ENCODE measurements at regions not wholly inside any gene's neighbourhood (a gene's known extent, or its start where the extent isn't known, plus 50 kb on each side); places are given as distances from the start of the nearest gene placed in this dataset.
"Not testable (repeated sequence)": the region's sequence is repeated elsewhere in the genome, so short reads cannot be mapped to it uniquely, and the experiment has no call there.

GRCh38 chr1:196160066-196160795, 448.0 kb downstream of the KCNT2 start:
- no peak for DNase-seq (ENCODE audit: low read depth, low spot score)

DNA sequence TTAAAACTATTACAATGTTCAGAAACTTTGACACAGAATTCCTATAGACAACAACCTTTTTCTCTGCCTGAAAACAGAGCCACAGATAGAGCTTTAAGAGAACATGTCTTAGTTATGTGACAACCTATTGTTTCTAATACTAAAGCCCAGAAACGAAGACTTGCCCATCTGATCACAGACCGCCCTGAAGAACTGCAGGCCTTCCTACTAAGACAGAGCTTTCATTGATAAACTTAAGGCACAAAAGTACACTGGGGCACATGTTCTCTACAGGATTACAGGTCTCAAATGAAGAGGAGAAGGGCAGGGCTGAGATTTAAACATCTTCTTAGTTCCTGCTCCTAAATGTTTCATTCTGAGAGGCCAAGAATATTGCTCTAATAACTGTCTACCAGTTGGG, 452.7 kb downstream of the KCNT2 start:
- no peak for DNase-seq (ENCODE audit: low read depth, low spot score)

GRCh38 chr1:196152975-196153374, 455.3 kb downstream of the KCNT2 start:
- no peak for DNase-seq (ENCODE audit: low read depth, low spot score)

DNA sequence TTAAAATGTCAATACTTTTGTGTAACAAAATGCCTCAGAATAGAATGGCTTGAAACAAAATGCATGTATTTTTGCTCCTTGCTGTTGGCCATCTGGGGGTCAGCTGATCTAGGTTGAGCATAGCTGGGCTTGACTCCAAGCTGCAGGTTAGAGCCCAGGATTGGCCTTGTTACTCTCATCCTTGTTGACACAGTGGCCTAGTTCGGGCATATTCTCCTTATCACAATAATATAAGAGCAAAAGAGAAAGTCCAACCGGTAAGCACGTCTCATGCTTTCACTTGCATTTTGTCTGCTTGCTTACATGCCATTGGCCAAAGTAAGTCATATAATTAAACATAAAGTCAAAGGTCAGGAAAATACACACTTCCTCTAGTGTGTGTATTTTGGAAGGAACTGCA, 456.2 kb downstream of the KCNT2 start:
- no peak for DNase-seq (ENCODE audit: low read depth, low spot score)

GRCh38 chr1:196148367-196148970, 459.8 kb downstream of the KCNT2 start:
- DNase-seq (ENCODE audit: low read depth, low spot score): peak; percentile 0

DNA sequence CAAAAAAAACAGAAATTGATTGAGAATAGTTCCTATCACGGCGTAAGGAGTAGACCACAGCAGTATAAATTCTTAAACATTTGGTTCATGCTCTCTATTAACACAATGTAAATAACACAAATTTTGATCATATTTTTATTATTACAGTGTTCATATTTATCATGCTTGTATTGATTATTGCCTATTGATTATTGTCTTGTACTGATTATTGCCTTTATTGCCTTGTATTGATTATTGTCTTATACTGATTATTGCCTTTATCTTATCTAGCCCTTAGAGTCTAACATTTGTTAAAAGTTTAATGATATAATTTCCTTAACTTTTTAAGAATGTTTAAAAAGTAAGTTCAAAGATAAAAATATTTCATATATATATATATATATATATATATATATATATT, 460.7 kb downstream of the KCNT2 start:
- no peak for DNase-seq (ENCODE audit: low read depth, low spot score)

DNA sequence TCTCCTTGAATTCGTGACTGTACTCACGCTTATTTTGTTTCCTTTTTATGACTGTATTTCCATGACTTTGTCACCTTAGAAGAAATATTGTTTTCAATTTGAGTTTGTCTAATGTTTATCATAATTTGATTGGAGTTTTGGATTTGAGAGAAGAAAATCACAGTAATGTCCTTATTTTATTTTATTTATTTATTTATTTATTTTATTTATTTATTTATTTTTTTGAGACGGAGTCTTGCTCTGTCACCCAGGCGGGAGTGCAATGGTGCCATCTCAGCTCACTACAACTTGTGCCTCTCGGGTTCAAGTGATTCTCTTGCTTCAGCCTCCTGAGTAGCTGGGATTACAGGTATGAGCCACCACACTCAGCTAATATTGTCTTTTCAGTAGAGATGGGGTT, 463.1 kb downstream of the KCNT2 start:
- not testable (repeated sequence) for DNase-seq (ENCODE audit: low read depth, low spot score)

- DNase-seq (ENCODE audit: low read depth, low spot score): no peak
These were observed 463.7 kb downstream of the KCNT2 start for GRCh38 chr1:196144588-196144987.

DNA sequence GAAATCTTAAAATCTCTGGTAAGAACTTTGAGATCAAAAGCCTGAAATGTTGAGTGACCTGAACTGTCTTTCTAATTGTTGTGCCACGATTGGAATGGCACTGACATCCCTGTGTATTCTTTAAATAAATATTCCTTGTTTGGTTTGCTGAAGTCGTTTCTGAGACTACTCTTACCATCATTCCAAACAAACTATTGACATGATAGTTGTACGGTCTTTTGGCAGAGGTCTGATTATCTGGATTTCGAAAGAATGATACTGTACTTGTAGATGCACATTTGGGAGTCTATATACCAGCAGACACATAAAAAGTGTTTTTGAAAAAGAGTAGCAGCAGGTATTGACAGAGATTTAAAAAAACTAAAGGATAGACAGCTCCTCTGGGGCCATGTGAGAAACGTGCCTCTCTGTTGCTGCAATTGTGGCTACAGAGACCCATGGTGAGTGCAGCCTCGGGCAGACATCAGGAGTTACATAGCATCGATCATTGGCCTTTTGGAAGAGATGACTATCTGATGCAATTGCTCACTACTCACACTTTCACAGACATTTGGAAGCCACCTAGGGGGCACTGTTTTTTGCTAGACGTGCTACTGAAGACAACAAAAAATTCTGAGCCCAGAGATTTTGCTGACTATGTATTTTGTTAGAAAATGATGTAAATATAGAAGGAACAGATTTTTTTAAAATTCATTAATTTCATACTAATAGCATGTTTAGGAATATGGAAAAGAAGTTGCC, 464.5 kb downstream of the KCNT2 start:
- DNase-seq (ENCODE audit: low read depth, low spot score): no peak

DNA sequence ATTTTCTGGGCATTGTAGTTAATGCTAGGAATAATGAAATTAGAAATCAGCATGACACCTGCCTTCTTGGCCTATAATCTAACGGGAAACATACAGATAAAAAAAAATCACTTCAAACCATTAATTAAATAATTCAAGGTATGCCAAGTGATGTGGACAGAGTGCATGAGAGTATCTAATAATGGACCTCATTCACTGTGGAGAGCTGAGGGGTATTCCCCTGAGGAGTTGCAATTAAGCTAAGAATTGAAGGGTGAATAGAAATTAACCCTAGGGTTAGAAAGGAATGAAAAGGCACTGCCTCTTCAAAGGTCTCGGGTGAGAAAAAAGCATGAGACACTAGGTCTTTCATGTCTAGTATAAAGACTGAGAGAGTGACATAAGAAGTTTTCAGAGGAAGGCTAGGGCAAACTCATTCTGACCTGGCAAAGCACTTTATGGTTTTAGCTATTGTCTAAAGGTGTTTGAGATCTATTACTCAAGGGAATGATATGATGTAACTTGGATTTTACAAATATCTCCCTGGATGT, 466.1 kb downstream of the KCNT2 start:
- DNase-seq (ENCODE audit: low read depth, low spot score): no peak

- DNase-seq (ENCODE audit: low read depth, low spot score): no peak
These were observed 471.8 kb downstream of the KCNT2 start for GRCh38 chr1:196136396-196136795.

DNA sequence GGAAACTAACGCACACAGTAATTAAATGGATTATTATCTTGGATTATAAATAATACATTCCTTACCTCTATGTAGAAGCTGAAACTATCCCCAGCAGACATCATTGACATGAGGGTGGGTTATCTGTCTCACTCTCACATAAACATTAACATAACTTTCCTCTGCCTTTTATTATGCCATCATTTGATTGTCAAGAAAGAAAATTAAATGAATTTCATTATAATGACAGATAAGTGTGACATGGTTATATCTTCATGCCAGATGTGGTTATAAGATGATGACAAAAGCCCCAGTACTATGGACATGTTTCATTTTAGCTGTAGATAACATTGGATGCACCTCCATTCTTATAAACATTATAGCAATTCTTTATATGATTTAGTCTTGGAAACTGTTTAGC, 476.5 kb downstream of the KCNT2 start:
- no peak for DNase-seq (ENCODE audit: low read depth, low spot score)

DNA sequence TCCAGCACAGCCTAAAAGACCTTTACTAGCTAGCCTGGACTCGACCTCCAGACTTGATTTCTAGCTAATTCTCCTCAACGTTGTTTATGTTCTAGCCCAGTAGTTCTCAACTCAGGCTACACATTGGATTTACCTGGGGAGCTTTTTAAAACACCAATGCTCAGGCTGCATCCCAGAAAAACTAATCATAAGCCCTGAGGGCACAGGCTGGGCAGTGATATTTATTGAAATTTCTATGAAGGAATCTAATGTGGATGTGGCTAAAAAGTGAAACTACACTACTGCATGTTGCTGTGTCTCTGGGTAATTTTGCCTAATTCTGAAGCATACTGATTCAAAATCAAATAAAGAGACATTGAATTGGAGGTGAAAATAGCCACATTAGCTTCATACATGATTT, 479.4 kb downstream of the KCNT2 start:
- DNase-seq (ENCODE audit: low read depth, low spot score): no peak

GRCh38 chr1:196121181-196121580, 487.1 kb downstream of the KCNT2 start:
- DNase-seq (ENCODE audit: low read depth, low spot score): no peak

DNA sequence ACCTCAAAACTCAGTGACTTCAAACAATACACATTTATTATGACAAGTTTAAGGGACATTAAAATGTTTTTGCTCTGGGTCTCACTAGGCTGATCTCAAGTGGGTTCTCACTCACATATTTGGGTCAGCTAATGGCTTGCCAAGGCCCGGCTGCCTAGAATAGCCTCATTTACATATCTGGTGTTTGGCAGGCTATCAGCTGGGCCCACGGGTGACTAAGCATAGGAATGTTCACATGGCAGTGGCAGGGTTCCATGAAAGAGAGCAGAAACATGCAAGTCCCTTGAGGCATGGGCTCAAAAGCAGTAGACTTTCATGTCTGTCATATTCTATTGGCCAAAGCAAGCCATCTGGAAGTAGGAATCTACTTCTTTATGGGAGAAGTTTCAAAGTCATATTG, 492.6 kb downstream of the KCNT2 start:
- DNase-seq (ENCODE audit: low read depth, low spot score): no peak

DNA sequence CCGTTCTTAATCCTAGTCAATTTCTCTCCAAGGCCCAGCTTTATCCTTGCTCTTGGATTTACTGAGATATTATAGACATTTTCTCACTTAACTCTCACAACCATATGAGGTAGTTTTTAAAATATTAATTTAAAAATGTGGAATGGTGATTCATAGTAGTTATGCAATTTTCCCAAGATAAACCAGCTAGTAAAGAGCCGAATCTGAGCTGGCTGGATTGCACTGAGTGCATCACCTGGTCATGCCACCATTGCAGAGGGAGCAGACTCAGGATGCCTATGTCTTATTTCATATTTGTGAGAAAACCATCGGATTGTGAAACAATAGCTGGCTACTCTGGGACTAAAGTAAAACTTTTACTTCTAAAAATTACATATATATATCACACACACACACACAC, 494.0 kb downstream of the KCNT2 start:
- DNase-seq (ENCODE audit: low read depth, low spot score): no peak

GRCh38 chr1:196108990-196109389, 499.2 kb downstream of the KCNT2 start:
- not testable (repeated sequence) for DNase-seq (ENCODE audit: low read depth, low spot score)

- DNase-seq (ENCODE audit: low read depth, low spot score): no peak
These were observed 502.3 kb downstream of the KCNT2 start for GRCh38 chr1:196105901-196106300.

- DNase-seq (ENCODE audit: low read depth, low spot score): no peak
These were observed 505.4 kb downstream of the KCNT2 start for GRCh38 chr1:196102826-196103225.

DNA sequence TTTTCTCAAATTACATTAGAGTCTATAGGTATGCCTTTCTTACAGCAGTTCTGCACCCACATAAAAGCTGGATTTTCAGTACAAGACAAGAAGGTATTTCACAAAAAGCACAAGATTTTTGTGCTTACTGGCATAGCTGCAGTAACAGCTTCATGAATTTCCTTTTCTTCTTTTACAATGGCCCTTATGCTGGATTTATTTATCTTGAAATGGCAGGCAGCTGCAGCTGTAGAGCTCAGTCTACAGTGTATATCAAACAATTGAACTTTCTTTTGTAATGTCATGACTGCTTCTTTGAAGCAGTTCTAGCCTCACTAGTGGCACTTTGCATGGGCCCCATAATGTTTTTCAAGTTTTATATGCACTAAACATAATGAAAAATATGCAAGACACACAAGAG, 510.2 kb downstream of the KCNT2 start:
- no peak for DNase-seq (ENCODE audit: low read depth, low spot score)

GRCh38 chr1:196094821-196095220, 513.4 kb downstream of the KCNT2 start:
- DNase-seq (ENCODE audit: low read depth, low spot score): no peak

GRCh38 chr1:196091397-196092135, 516.7 kb downstream of the KCNT2 start:
- DNase-seq (ENCODE audit: low read depth, low spot score): no peak

All from pulmonary artery endothelial cell (primary cell).